GM12891 (cell line): ENCODE measurements at regions not wholly inside any gene's neighbourhood (a gene's known extent, or its start where the extent isn't known, plus 50 kb on each side); places are given as distances from the start of the nearest gene placed in this dataset.
"Not testable (repeated sequence)": the region's sequence is repeated elsewhere in the genome, so short reads cannot be mapped to it uniquely, and the experiment has no call there.

Experiments used
- PAX5 ChIP-seq: IDR thresholded peaks from 2 replicates; pipeline ENCODE4 v1.6.1; 2011; ENCODE audit warnings: low read length, moderate library complexity, mild to moderate bottlenecking; ENCODE audit not compliant: insufficient read depth, severe bottlenecking
- POLR2A ChIP-seq: IDR thresholded peaks from 2 replicates; pipeline ENCODE4 v1.6.1; 2011; ENCODE audit warnings: low read depth, low read length, control low read depth
- SPI1 ChIP-seq: IDR thresholded peaks from 2 replicates; pipeline ENCODE4 v1.6.1; 2011; ENCODE audit warnings: low read depth, low read length, control low read depth
- TAF1 ChIP-seq: IDR thresholded peaks from 2 replicates; pipeline ENCODE4 v1.6.1; 2011; ENCODE audit warnings: low read depth, low read length, control low read depth

DNA sequence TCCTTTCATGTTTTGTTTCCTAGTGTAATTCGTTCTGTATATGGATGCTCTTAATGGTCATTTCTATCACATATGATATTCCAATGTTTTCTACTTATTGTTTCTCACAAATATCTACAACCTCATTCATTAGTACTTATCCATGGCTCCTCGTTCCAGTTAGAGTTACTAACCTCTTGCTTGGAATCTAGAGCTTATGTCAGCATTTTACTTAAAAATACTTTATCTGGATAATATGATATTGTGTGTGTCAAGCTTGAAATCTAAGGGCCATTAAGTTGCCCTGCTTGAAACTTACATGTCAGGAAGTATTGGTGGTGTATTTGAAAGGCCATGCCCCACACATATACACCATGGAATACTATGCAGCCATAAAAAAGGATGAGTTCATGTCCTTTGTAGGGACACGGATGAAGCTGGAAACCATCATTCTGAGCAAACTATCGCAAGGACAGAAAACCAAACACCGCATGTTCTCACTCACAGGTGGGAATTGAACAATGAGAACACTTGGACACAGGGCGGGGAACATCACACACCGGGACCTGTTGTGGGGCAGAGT, 70.7 kb upstream of the CD302 start:
- TF ChIP-seq POLR2A, TAF1, SPI1, PAX5: not testable (repeated sequence)
